ENCODE measurements at regions not wholly inside any gene's neighbourhood (a gene's known extent, or its start where the extent isn't known, plus 50 kb on each side); places are given as distances from the start of the nearest gene placed in this dataset.
A peak's percentile ranks its signal among the peaks of the same experiment; 100 is the strongest.

- TF ChIP-seq CTCF (optimal IDR thresholded peaks at IDR 0.05 in 1 of 3, IDR thresholded peaks at IDR 0.05 in 1 of 3, conservative IDR thresholded peaks at IDR 0.05 in 1 of 3; ENCODE audit: extremely low read depth in 1 of 3, insufficient read depth in 2 of 3, low read length in 3 of 3): no peak
- no peak for TF ChIP-seq EZH2 (IDR thresholded peaks at IDR 0.05; ENCODE audit: low read length)
- no peaks in the 10 kb centered on the region for H3K27me3 ChIP-seq (ENCODE audit: control insufficient read depth, extremely low read depth, insufficient read depth, low read length)
Measured at GRCh38 chr5:146959360-146959759, 80.8 kb upstream of the PPP2R2B start.

GRCh38 chr5:146962801-146963355 is 84.3 kb upstream of the PPP2R2B start:
- no peak for DNase-seq (ENCODE audit: low read depth, low spot score)
- Histone ChIP-seq H3K9me1 (ENCODE audit: control insufficient read depth, extremely low read depth, insufficient read depth, low read length) (no peaks in the 10 kb centered on the region), H2AFZ (ENCODE audit: control insufficient read depth, low read length) (no peak overlapping the region), H3K36me3 (ENCODE audit: control insufficient read depth in 2 of 2, extremely low read depth in 1 of 2, insufficient read depth in 2 of 2, low read length in 2 of 2) (no peaks in the 10 kb centered on the region), H3K79me2 (ENCODE audit: control insufficient read depth, insufficient read depth, low read length) (no peaks in the 10 kb centered on the region), H3K4me1 (ENCODE audit: control insufficient read depth, extremely low read depth, insufficient read depth, low read length) (no peaks in the 10 kb centered on the region), H4K20me1 (ENCODE audit: control insufficient read depth, extremely low read depth, insufficient read depth, low read length) (no peaks in the 10 kb centered on the region), H3K27me3 (ENCODE audit: control insufficient read depth, extremely low read depth, insufficient read depth, low read length) (no peaks in the 10 kb centered on the region), H3K27ac (ENCODE audit: control insufficient read depth, insufficient read depth, low read length) (no peak overlapping the region), H3K9ac (ENCODE audit: control insufficient read depth, extremely low read depth, insufficient read depth, low read length) (no peak overlapping the region), H3K9me3 (ENCODE audit: control insufficient read depth, low read depth, low read length) (no peaks in the 10 kb centered on the region), H3K4me3 (ENCODE audit: control insufficient read depth in 2 of 3, extremely low read depth in 1 of 3, insufficient read depth in 2 of 3, low read depth in 1 of 3, low read length in 3 of 3) (no peak overlapping the region), H3K4me2 (ENCODE audit: control insufficient read depth, extremely low read depth, insufficient read depth, low read depth, low read length) (no peak overlapping the region)
- dilution Hi-C loops (cut with MboI; ENCODE audit: extremely low pct_ligation_motif_present, low sequenced_read_pairs): loop anchor here (25.0 kb wide), 2 partner anchors 301 to 426 kb away; no protein-coding TSS in a partner anchor
- TF ChIP-seq EZH2 (IDR thresholded peaks at IDR 0.05; ENCODE audit: low read length) (no peak), CTCF (optimal IDR thresholded peaks at IDR 0.05 in 1 of 3, IDR thresholded peaks at IDR 0.05 in 1 of 3, conservative IDR thresholded peaks at IDR 0.05 in 1 of 3; ENCODE audit: extremely low read depth in 1 of 3, insufficient read depth in 2 of 3, low read length in 3 of 3) (no peak)
- peak; percentile 13 for FAIRE-seq

More at GRCh38 chr5:146959360-146959759, 80.8 kb upstream of the PPP2R2B start:
- H3K9me3 ChIP-seq (ENCODE audit: control insufficient read depth, low read depth, low read length): no peaks in the 10 kb centered on the region
- DNase-seq (ENCODE audit: low read depth, low spot score) (no peak), FAIRE-seq (no peak)
- no peaks in the 10 kb centered on the region for H3K9me1 ChIP-seq (ENCODE audit: control insufficient read depth, extremely low read depth, insufficient read depth, low read length)
- no peaks in the 10 kb centered on the region for H3K36me3 ChIP-seq (ENCODE audit: control insufficient read depth in 2 of 2, extremely low read depth in 1 of 2, insufficient read depth in 2 of 2, low read length in 2 of 2)
- H3K79me2 ChIP-seq (ENCODE audit: control insufficient read depth, insufficient read depth, low read length): no peaks in the 10 kb centered on the region
- H3K4me3 ChIP-seq (ENCODE audit: control insufficient read depth in 2 of 3, extremely low read depth in 1 of 3, insufficient read depth in 2 of 3, low read depth in 1 of 3, low read length in 3 of 3): no peak overlapping the region
- H3K9ac ChIP-seq (ENCODE audit: control insufficient read depth, extremely low read depth, insufficient read depth, low read length): no peak overlapping the region
- dilution Hi-C loops (cut with MboI; ENCODE audit: extremely low pct_ligation_motif_present, low sequenced_read_pairs): loop anchor here (25.0 kb wide), 2 partner anchors 297 to 422 kb away; no protein-coding TSS in a partner anchor
- no peaks in the 10 kb centered on the region for H3K4me1 ChIP-seq (ENCODE audit: control insufficient read depth, extremely low read depth, insufficient read depth, low read length)
- no peak overlapping the region for H2AFZ ChIP-seq (ENCODE audit: control insufficient read depth, low read length)
- no peak overlapping the region for H3K27ac ChIP-seq (ENCODE audit: control insufficient read depth, insufficient read depth, low read length)
- H3K4me2 ChIP-seq (ENCODE audit: control insufficient read depth, extremely low read depth, insufficient read depth, low read depth, low read length): no peak overlapping the region
- no peaks in the 10 kb centered on the region for H4K20me1 ChIP-seq (ENCODE audit: control insufficient read depth, extremely low read depth, insufficient read depth, low read length)
